SK-N-SH (cell line): ENCODE measurements at regions not wholly inside any gene's neighbourhood (a gene's known extent, or its start where the extent isn't known, plus 50 kb on each side); places are given as distances from the start of the nearest gene placed in this dataset.

ENCODE experiments used
- CTCF ChIA-PET: fragments of 300-600, 350-600 bp; formaldehyde crosslinking; extraction: SDS; loops from one replicate; lab custom pipeline; 2021; lab: Yijun Ruan, JAX
- POLR2A ChIA-PET: fragments of 350-600 bp; sonication (Branson Sonifier 250); formaldehyde crosslinking; extraction: SDS; loops from one replicate; lab custom pipeline; 2020; ENCODE audit warnings: antibody characterized with exemption, inconsistent platforms; lab: Yijun Ruan, JAX
- DNase-seq: peaks from one replicate; pipeline ENCODE4 v3.0.0; 2012
- H2AFZ ChIP-seq: fragments of 200-600 bp; sonication (generic); 2 replicates; pipeline ENCODE4 v1.8.1; 2016; ENCODE audit warnings: antibody characterized with exemption, mild to moderate bottlenecking, low read depth
- H3F3A ChIP-seq: fragments of 200-600 bp; sonication (generic); replicated peaks from 2 replicates; pipeline ENCODE3; 2016; ENCODE audit warnings: antibody characterized with exemption, mild to moderate bottlenecking; ENCODE audit not compliant: insufficient read depth
- H3K27ac ChIP-seq, 2 experiments: fragments of 200-500 bp in 1 of 2; fragments of 200-600 bp in 1 of 2; sonication (Bioruptor generic) in 1 of 2; sonication (generic), shearing (Covaris generic) in 1 of 2; 2 replicates each; pipeline versions ENCODE4 v1.5.1 to v1.6.1; 2014 to 2016; ENCODE audit warnings: low read depth in 2 of 2, inconsistent platforms in 1 of 2, low read length in 1 of 2, mild to moderate bottlenecking in 1 of 2, mixed read lengths in 1 of 2
- H3K27me3 ChIP-seq: fragments of 200-600 bp; sonication (generic), shearing (Covaris generic); 2 replicates; pipeline ENCODE4 v1.6.1; 2016; ENCODE audit warnings: mixed run types; ENCODE audit not compliant: insufficient read depth
- H3K36me3 ChIP-seq, 2 experiments: fragments of 200-500 bp in 1 of 2; fragments of 200-600 bp in 1 of 2; sonication (Bioruptor generic) in 1 of 2; sonication (generic) in 1 of 2; replicated peaks in 1 of 2; 2 replicates each; pipeline versions ENCODE3 to v1.5.1; 2014 to 2016; ENCODE audit warnings: low read length in 1 of 2, mild to moderate bottlenecking in 1 of 2; ENCODE audit not compliant: insufficient read depth in 2 of 2, control insufficient read depth in 1 of 2
- H3K4me1 ChIP-seq, 2 experiments: fragments of 200-500 bp in 1 of 2; fragments of 200-600 bp in 1 of 2; sonication (Bioruptor generic) in 1 of 2; sonication (generic), shearing (Covaris generic) in 1 of 2; 2 replicates each; pipeline versions ENCODE4 v1.5.1 to v1.6.1; 2014 to 2016; ENCODE audit warnings: low read depth in 1 of 2, low read length in 1 of 2, mixed run types in 1 of 2; ENCODE audit not compliant: insufficient read depth in 2 of 2, control insufficient read depth in 1 of 2
- H3K4me2 ChIP-seq: fragments of 200-600 bp; sonication (generic), shearing (Covaris generic); 2 replicates; pipeline ENCODE4 v1.6.1; 2017; ENCODE audit warnings: mixed run types
- H3K4me3 ChIP-seq, 2 experiments: fragments of 200-500 bp in 1 of 2; fragments of 200-600 bp in 1 of 2; sonication (Bioruptor generic) in 1 of 2; sonication (generic), shearing (Covaris generic) in 1 of 2; 2 replicates each; pipeline versions ENCODE4 v1.5.1 to v1.8.1; 2014 to 2016; ENCODE audit warnings: low read depth in 2 of 2, inconsistent platforms in 1 of 2, low read length in 1 of 2, mild to moderate bottlenecking in 1 of 2, mixed read lengths in 1 of 2, moderate library complexity in 1 of 2
- H3K79me2 ChIP-seq: fragments of 200-600 bp; sonication (generic); 2 replicates; pipeline ENCODE4 v1.8.1; 2017; ENCODE audit warnings: mild to moderate bottlenecking; ENCODE audit not compliant: insufficient read depth
- H3K9ac ChIP-seq: fragments of 200-600 bp; sonication (generic); 2 replicates; pipeline ENCODE4 v1.6.1; 2017; ENCODE audit warnings: mixed run types
- H3K9me2 ChIP-seq: fragments of 200-600 bp; sonication (generic); 2 replicates; pipeline ENCODE4 v1.6.1; 2017; ENCODE audit warnings: mixed run types
- H3K9me3 ChIP-seq: fragments of 200-600 bp; sonication (generic); 2 replicates; pipeline ENCODE4 v1.6.1; 2017; ENCODE audit warnings: mixed run types, mild to moderate bottlenecking, moderate library complexity
- H4K20me1 ChIP-seq: fragments of 200-600 bp; sonication (generic); 2 replicates; pipeline ENCODE4 v1.6.1; 2017; ENCODE audit warnings: mild to moderate bottlenecking, mixed run types; ENCODE audit not compliant: insufficient read depth
- CHD2 ChIP-seq: fragments of 150-350 bp; IDR thresholded peaks from 2 replicates; pipeline ENCODE4 v1.6.1; 2018; ENCODE audit warnings: low read length; ENCODE audit not compliant: partially characterized antibody
- CTCF ChIP-seq: fragments of 200-600 bp; sonication (generic); IDR thresholded peaks from 2 replicates; pipeline ENCODE4 v1.6.1; 2017; ENCODE audit warnings: antibody characterized with exemption, mild to moderate bottlenecking, moderate library complexity
- EZH2phosphoT487 ChIP-seq: fragments of 200-600 bp; sonication (generic); IDR thresholded peaks from 2 replicates; pipeline ENCODE4 v1.6.1; 2017; ENCODE audit warnings: low read depth, mixed run types, mild to moderate bottlenecking, antibody characterized with exemption, moderate library complexity, borderline replicate concordance
- FOXM1 ChIP-seq: IDR thresholded peaks from 2 replicates; pipeline ENCODE4 v1.4.0; 2012; ENCODE audit warnings: low read depth, mild to moderate bottlenecking
- IRF3 ChIP-seq: fragments of 150-350 bp; IDR thresholded peaks from 2 replicates; pipeline ENCODE4 v1.6.1; 2016; ENCODE audit warnings: mild to moderate bottlenecking, low read depth, low read length
- MAX ChIP-seq: IDR thresholded peaks from 2 replicates; pipeline ENCODE4 v1.4.0; 2012; ENCODE audit warnings: low read depth
- MXI1 ChIP-seq: IDR thresholded peaks from 2 replicates; pipeline ENCODE4 v1.6.1; 2012; ENCODE audit warnings: mild to moderate bottlenecking, low read depth, low read length, improper control_type of control experiment
- NFIC ChIP-seq: IDR thresholded peaks from 2 replicates; pipeline ENCODE4 v1.4.0; 2012; ENCODE audit warnings: borderline replicate concordance
- RCOR1 ChIP-seq: fragments of 150-350 bp; IDR thresholded peaks from 2 replicates; pipeline ENCODE4 v1.6.1; 2017; ENCODE audit warnings: antibody characterized with exemption, low read length
- SMC3 ChIP-seq: IDR thresholded peaks from 2 replicates; pipeline ENCODE4 v1.6.1; 2012; ENCODE audit warnings: low read depth, low read length, improper control_type of control experiment
- TAF1 ChIP-seq: IDR thresholded peaks from 2 replicates; pipeline ENCODE4 v1.6.1; 2012; ENCODE audit warnings: low read depth, mild to moderate bottlenecking, low read length, moderate library complexity, borderline replicate concordance
- TEAD4 ChIP-seq: IDR thresholded peaks from 2 replicates; pipeline ENCODE4 v1.4.0; 2012; ENCODE audit warnings: mild to moderate bottlenecking, borderline replicate concordance; ENCODE audit not compliant: insufficient read depth
- USF1 ChIP-seq: IDR thresholded peaks from 2 replicates; pipeline ENCODE4 v1.4.0; 2012; ENCODE audit warnings: low read depth, borderline replicate concordance
- USF2 ChIP-seq: fragments of 150-350 bp; IDR thresholded peaks from 2 replicates; pipeline ENCODE4 v1.6.1; 2017; ENCODE audit warnings: antibody characterized with exemption, low read length, low read depth, borderline replicate concordance
- YY1 ChIP-seq: IDR thresholded peaks from 2 replicates; pipeline ENCODE4 v1.4.0; 2012; ENCODE audit warnings: low read depth, mild to moderate bottlenecking
- WGBS: methylation state at CpG from one replicate; pipeline ENCODE4 v1.1.6; 2017; ENCODE audit warnings: low lambda C conversion rate; 5-methylcytosine and 5-hydroxymethylcytosine counted together

- WGBS: 33% methylated on average over 7 of the region's 7 CpGs
- POLR2A ChIA-PET: no interaction called here
- H3K79me2 ChIP-seq: no peaks in the 10 kb centered on the region
These were observed 504.0 kb upstream of the RBFOX1 start for GRCh38 chr16:6828690-6829089.

More at GRCh38 chr16:6828690-6829089, 504.0 kb upstream of the RBFOX1 start:
- no peaks in the 10 kb centered on the region for H3F3A ChIP-seq
- no peaks in the 10 kb centered on the region for H3K36me3 ChIP-seq
- H3K9me3 ChIP-seq: no peaks in the 10 kb centered on the region
- H3K27ac ChIP-seq: no peak overlapping the region
- TF ChIP-seq TAF1 (no peak), CHD2 (no peak), NFIC (no peak), USF2 (no peak), TEAD4 (no peak), RCOR1 (no peak), FOXM1 (no peak), YY1 (no peak), MAX (no peak), CTCF (no peak), USF1 (no peak), MXI1 (no peak), IRF3 (no peak), EZH2phosphoT487 (no peak), SMC3 (no peak)
- H3K4me2 ChIP-seq: no peak overlapping the region
- no peaks in the 10 kb centered on the region for H3K9me2 ChIP-seq
- CTCF ChIA-PET: no interaction called here
- H2AFZ ChIP-seq: no peak overlapping the region
- H3K27me3 ChIP-seq: no peaks in the 10 kb centered on the region
- no peaks in the 10 kb centered on the region for H4K20me1 ChIP-seq
- no peak for DNase-seq
- no peaks in the 10 kb centered on the region for H3K4me1 ChIP-seq
- no peak overlapping the region for H3K9ac ChIP-seq
- H3K4me3 ChIP-seq: no peak overlapping the region
